ENCODE measurements at regions not wholly inside any gene's neighbourhood (a gene's known extent, or its start where the extent isn't known, plus 50 kb on each side); places are given as distances from the start of the nearest gene placed in this dataset.
"Not testable (repeated sequence)": the region's sequence is repeated elsewhere in the genome, so short reads cannot be mapped to it uniquely, and the experiment has no call there.

DNA sequence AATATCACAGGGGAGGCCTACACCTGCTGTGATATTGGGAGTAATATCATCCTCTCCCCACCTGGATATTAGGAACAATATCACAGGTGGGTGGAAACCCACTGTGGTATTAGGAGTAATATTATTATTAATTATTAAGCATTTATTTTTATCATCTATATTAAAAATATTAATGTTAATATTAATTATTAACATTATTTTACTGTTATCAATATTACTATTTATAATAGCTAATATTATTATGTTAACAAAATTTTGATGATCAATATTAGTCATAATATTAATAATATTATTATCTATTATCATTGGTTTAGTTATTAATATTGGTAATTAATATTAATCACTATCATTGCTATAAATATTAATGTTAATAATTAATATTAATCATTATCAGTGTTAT lies 161.1 kb upstream of the API5 start:
- DNase-seq (ENCODE audit: low spot score in 2 of 2) (no peak), ATAC-seq (ENCODE audit: low read depth) (no peak)
- no peak overlapping the region for H3K27ac Mint-ChIP-seq
- no peaks in the 10 kb centered on the region for H3K4me1 Mint-ChIP-seq
- no peak overlapping the region for H3K4me3 Mint-ChIP-seq
- H3K36me3 Mint-ChIP-seq: no peaks in the 10 kb centered on the region
- no peaks in the 10 kb centered on the region for H3K27me3 Mint-ChIP-seq
- peaks cover 9% of the 10 kb centered on the region for H3K9me3 Mint-ChIP-seq

DNA sequence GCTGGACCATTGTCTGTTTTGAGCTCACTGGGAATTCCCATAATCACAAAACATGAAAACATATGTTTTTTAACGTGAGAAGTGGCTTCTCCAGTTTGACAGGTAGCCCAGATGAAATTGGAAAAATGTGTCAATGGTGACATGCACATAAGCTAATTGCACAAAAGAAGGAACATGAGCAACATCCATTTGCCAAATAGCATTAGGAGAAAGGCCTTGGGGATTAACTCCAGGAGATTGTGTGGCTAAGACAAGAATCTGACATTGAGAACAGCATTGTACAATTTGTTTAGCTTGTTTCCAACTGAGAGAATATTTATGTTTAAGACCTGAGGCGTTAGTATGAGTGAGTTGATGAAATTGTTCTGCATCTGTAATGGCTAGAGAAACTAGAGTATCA lies 147.0 kb upstream of the API5 start:
- H3K4me3 Mint-ChIP-seq: no peak overlapping the region
- no peaks in the 10 kb centered on the region for H3K4me1 Mint-ChIP-seq
- peaks cover 1% of the 10 kb centered on the region for H3K27me3 Mint-ChIP-seq
- DNase-seq (ENCODE audit: low spot score in 2 of 2): no peak
- peaks cover 13% of the 10 kb centered on the region for H3K9me3 Mint-ChIP-seq
- no peak for ATAC-seq (ENCODE audit: low read depth)
- no peaks in the 10 kb centered on the region for H3K36me3 Mint-ChIP-seq
- no peak overlapping the region for H3K27ac Mint-ChIP-seq

DNA sequence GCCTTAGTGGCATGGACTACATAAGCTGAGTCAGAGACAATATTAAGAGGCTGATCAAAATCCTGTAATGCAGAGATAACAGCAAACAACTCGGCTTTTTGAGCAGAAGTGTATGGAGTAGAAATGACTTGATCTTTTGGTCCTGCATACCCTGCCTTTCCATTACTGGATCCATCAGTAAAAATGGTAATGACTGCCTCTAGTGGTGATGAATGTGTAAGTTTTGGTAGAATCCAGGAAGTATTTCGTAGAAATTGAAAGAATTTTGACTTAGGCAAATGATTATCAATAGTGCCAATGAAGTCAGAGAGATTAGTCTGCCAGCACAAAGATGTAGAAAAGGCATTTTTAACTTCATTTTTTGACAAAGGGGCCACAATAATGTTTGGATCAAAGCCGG lies 146.4 kb upstream of the API5 start:
- H3K36me3 Mint-ChIP-seq; H3K27me3 Mint-ChIP-seq; H3K4me1 Mint-ChIP-seq; H3K27ac Mint-ChIP-seq; DNase-seq (ENCODE audit: low spot score in 2 of 2); H3K4me3 Mint-ChIP-seq; ATAC-seq (ENCODE audit: low read depth): not testable (repeated sequence)
- peaks cover 13% of the 10 kb centered on the region for H3K9me3 Mint-ChIP-seq

DNA sequence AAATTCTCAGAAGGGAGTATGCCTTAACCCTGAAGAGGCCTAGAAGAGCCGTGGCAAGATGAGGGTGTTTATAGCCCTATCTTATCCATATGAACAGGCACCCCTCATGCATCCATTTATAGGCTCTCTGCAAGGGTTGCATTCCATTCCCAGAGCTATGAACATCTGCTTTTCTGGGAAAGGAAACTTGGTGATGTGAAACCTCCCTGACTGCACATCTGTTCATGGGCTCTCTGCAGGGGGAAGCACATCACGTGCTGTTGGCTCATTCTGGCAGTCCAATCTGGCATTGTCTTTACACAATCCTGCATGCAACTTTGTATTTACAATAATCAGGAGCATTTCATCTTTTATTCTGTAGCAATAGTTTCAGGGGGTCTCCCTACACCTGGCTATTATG lies 143.6 kb upstream of the API5 start:
- not testable (repeated sequence) for H3K36me3 Mint-ChIP-seq; H3K4me1 Mint-ChIP-seq; ATAC-seq (ENCODE audit: low read depth); DNase-seq (ENCODE audit: low spot score in 2 of 2); H3K27me3 Mint-ChIP-seq; H3K4me3 Mint-ChIP-seq; H3K27ac Mint-ChIP-seq
- H3K9me3 Mint-ChIP-seq: peaks cover 13% of the 10 kb centered on the region

DNA sequence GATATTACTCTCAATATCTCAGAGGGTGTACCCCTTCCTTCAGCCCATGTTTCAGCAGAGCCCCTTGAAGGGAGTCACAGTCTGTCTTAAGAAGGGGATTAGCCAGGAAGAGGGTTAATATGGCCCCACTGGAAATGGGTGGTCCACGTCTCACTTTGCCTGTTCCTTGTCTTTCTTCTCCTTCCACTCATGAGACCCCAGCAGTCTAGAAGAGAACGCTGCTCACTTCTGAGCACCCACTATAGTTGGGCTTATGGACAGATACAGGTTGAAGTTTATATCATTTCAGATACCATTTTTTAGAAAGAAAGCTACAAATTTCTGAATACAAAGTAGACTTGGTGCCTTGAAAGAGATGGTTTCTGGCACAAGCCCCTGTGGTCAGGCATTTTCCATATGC lies 139.3 kb upstream of the API5 start:
- DNase-seq (ENCODE audit: low spot score in 2 of 2) (no peak), ATAC-seq (ENCODE audit: low read depth) (no peak)
- no peaks in the 10 kb centered on the region for H3K4me1 Mint-ChIP-seq
- H3K27ac Mint-ChIP-seq: no peak overlapping the region
- H3K9me3 Mint-ChIP-seq: peaks cover 8% of the 10 kb centered on the region
- H3K36me3 Mint-ChIP-seq: no peaks in the 10 kb centered on the region
- no peak overlapping the region for H3K4me3 Mint-ChIP-seq
- peaks cover 1% of the 10 kb centered on the region for H3K27me3 Mint-ChIP-seq

DNA sequence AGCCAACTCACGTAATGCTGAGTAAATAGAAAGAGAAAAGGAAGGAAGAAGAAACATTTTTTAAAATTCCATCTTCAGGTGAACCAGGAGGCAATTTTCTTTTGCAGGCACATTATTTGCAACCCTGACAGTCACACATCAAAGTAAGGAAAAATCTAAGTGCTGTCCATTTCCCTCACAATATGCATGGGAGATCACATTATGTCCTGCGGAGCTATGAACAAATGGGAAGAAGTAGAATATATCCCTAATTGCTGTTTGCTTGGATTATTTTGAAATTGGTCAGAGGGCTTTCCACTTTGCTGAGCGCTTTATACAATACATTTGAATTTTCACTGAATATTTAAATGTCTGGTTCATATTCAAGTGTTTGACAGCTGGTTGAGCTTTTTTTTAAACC lies 133.8 kb upstream of the API5 start:
- Mint-ChIP-seq H3K9me3 (peaks cover 2% of the 10 kb centered on the region), H3K4me1 (no peaks in the 10 kb centered on the region), H3K27me3 (no peaks in the 10 kb centered on the region), H3K4me3 (no peak overlapping the region), H3K27ac (no peak overlapping the region), H3K36me3 (no peaks in the 10 kb centered on the region)
- ATAC-seq (ENCODE audit: low read depth): no peak
- no peak for DNase-seq (ENCODE audit: low spot score in 2 of 2)

DNA sequence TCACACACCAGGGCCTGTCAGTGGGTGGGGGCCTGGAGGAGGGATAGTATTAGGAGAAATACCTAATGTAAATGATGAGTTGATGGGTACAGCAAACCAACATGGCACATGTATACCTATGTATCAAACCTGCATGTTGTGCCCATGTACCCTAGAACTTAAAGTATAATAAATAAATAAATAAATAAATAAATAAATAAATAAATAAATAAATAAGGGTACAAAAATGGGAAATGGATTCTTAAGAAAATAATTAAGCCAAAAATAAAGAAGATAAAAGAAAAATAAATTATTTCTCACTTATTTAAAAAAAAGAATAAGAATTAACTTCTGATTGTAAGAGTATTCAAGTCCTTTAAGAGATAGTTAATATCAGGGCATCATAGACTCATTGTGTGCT lies 117.3 kb upstream of the API5 start:
- ATAC-seq (ENCODE audit: low read depth); H3K9me3 Mint-ChIP-seq; DNase-seq (ENCODE audit: low spot score in 2 of 2); H3K27ac Mint-ChIP-seq; H3K27me3 Mint-ChIP-seq; H3K4me1 Mint-ChIP-seq; H3K36me3 Mint-ChIP-seq; H3K4me3 Mint-ChIP-seq: not testable (repeated sequence)

DNA sequence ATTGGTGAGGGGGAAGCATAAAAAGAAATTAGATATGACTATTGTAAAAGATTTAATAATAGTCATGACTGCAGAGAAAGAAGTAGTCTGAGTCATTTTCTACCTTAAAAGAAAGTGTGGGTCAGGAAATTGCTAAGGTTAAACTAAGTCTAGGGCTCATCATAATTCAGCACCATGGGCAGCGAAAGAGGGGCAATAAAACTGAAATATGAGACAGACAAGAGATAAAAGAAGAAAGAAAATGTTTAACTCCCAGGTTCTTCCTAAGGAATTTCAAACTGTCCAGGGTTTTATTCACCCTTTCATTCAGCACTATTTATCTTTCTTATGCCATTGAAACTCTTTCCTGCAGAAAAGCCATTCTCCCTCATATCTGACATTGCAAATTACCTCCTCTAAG lies 114.4 kb upstream of the API5 start:
- H3K4me3 Mint-ChIP-seq: no peak overlapping the region
- H3K27ac Mint-ChIP-seq: no peak overlapping the region
- H3K36me3 Mint-ChIP-seq: no peaks in the 10 kb centered on the region
- H3K4me1 Mint-ChIP-seq: no peaks in the 10 kb centered on the region
- no peak for DNase-seq (ENCODE audit: low spot score in 2 of 2)
- no peaks in the 10 kb centered on the region for H3K27me3 Mint-ChIP-seq
- peaks cover 4% of the 10 kb centered on the region for H3K9me3 Mint-ChIP-seq
- ATAC-seq (ENCODE audit: low read depth): no peak

DNA sequence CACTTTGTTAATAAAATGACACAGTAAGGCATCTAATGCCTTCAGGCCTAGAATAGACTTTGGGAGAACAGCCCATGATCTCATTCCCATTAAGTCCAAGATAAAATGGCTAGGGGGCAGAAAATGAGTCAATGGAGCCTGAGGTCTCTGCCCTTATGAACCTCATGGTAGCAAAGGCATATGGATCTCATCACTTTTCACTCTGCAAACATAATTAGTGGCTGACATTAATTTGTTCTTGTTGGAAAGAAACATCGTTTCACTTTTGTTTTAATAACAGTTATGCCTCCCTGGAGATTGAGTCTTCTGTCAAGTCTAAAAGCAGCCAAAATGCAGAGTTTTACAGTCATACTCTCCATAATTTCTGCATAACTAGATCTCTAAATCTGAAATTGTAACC lies 111.8 kb upstream of the API5 start:
- ATAC-seq (ENCODE audit: low read depth): no peak

DNA sequence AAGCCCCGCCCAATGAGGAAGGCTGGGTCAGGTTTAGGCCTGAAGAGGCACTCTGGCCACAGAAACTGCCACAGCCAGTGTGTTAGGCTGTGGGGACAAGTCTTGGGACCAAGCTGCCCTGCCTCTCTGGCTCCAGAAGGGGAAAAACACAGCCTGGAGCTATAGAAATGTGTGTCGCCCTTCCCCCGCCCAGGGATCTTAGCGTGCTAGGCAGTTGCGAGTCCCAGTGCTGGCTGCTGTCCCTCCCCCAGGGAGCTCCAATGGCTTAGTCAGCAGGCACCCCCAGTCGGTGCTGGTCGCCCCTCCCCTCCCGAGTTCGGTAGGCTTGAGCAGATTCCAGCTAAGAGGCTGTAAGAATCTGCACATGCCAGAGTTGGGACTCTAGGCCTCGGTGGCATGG lies 99.5 kb upstream of the API5 start:
- peaks cover 14% of the 10 kb centered on the region for H3K9me3 Mint-ChIP-seq
- no peak overlapping the region for H3K27ac Mint-ChIP-seq
- no peak overlapping the region for H3K4me3 Mint-ChIP-seq
- peaks cover 3% of the 10 kb centered on the region for H3K27me3 Mint-ChIP-seq
- no peaks in the 10 kb centered on the region for H3K36me3 Mint-ChIP-seq
- DNase-seq (ENCODE audit: low spot score in 2 of 2): no peak
- no peaks in the 10 kb centered on the region for H3K4me1 Mint-ChIP-seq
- no peak for ATAC-seq (ENCODE audit: low read depth)

More for the DNA sequence above, 111.8 kb upstream of the API5 start:
- no peak overlapping the region for H3K4me3 Mint-ChIP-seq
- H3K9me3 Mint-ChIP-seq: peaks cover 5% of the 10 kb centered on the region
- H3K4me1 Mint-ChIP-seq: no peaks in the 10 kb centered on the region
- no peaks in the 10 kb centered on the region for H3K27me3 Mint-ChIP-seq
- no peaks in the 10 kb centered on the region for H3K36me3 Mint-ChIP-seq
- H3K27ac Mint-ChIP-seq: no peak overlapping the region
- DNase-seq (ENCODE audit: low spot score in 2 of 2): no peak

DNA sequence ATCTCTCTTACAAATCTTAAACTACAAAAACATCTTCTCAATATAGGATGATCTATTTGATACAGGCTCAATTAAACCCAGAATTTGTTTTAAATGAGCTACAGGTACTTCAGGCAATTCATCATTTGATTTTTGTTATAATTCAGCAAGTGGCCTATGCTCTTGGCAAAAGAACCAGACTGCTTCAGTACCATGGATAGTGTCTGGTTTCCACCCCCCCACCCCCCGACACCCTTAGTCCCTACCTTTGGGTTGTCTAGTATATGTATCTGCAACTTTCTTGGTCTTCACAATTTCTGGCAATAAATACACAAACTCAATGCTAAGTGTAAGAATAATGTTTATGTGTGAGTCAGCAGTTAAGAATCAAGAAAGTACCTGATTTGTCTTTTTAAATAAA lies 97.3 kb upstream of the API5 start:
- no peak overlapping the region for H3K4me3 Mint-ChIP-seq
- peaks cover 14% of the 10 kb centered on the region for H3K9me3 Mint-ChIP-seq
- H3K27ac Mint-ChIP-seq: no peak overlapping the region
- DNase-seq (ENCODE audit: low spot score in 2 of 2) (no peak), ATAC-seq (ENCODE audit: low read depth) (no peak)
- peaks cover 3% of the 10 kb centered on the region for H3K27me3 Mint-ChIP-seq
- H3K4me1 Mint-ChIP-seq: no peaks in the 10 kb centered on the region
- no peaks in the 10 kb centered on the region for H3K36me3 Mint-ChIP-seq

DNA sequence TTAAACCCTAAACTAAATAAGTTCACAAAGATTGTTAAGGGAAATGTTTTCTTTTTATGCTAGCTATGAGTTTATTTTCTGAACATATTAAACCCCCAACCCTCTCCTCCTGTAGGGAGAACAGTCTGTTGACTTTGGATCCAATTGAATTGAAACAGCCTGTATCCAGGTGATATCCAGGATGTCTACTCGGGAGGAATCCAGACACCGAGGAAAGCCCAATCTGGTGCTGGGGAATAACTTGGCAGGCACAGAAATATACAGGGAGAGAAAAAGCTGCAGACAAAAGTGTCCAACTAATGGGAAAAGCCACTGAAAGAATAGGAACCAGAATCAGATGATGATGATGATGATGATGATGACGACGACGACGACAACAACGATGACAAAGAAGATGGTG lies 93.9 kb upstream of the API5 start:
- Mint-ChIP-seq H3K27ac (no peak overlapping the region), H3K4me3 (no peak overlapping the region), H3K9me3 (peaks cover 12% of the 10 kb centered on the region), H3K36me3 (no peaks in the 10 kb centered on the region), H3K27me3 (no peaks in the 10 kb centered on the region), H3K4me1 (no peaks in the 10 kb centered on the region)
- no peak for ATAC-seq (ENCODE audit: low read depth)
- DNase-seq (ENCODE audit: low spot score in 2 of 2): no peak

DNA sequence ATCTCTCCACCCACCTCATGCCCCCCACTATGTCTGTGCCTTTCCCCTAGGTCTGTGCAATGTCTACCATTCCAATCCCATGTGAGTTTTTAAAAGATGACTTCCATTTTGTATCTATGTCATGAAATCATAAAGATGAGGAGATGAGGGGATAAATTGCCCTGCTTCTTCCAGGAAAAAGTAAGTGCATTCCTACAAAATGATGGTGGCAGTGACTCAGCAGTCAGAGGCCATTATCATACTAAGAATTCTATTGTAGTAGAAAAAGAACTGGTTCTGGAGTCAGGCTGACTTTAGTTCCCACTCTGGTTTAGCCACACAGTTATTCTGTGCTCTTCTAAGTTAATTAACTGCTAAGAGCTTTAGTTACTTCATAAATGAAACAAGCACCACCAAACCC lies 89.6 kb upstream of the API5 start:
- Mint-ChIP-seq H3K4me1 (no peaks in the 10 kb centered on the region), H3K36me3 (no peaks in the 10 kb centered on the region), H3K27ac (no peak overlapping the region), H3K9me3 (peaks cover 10% of the 10 kb centered on the region), H3K4me3 (no peak overlapping the region), H3K27me3 (no peaks in the 10 kb centered on the region)
- no peak for DNase-seq (ENCODE audit: low spot score in 2 of 2)
- no peak for ATAC-seq (ENCODE audit: low read depth)

DNA sequence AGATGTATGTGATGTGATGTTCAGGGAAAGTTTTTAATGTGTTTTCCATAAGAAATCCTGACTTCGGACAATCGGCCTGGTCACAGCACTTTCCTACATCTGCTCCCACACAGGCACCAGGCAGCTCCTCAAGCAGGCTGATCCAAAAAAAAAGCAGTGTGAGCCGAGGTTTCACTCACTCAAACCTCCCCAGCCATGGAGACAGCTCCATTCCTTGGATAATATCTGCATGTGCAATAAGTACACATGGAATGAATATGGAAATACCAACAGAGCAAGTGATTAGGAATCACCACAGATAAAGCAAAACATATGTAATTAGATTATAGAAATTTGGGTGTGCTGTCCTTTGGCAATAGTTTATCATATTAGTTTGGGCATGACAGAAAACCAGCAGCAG lies 88.8 kb upstream of the API5 start:
- Mint-ChIP-seq H3K36me3 (no peaks in the 10 kb centered on the region), H3K4me1 (no peaks in the 10 kb centered on the region), H3K9me3 (peaks cover 8% of the 10 kb centered on the region), H3K4me3 (no peak overlapping the region), H3K27me3 (no peaks in the 10 kb centered on the region), H3K27ac (no peak overlapping the region)
- ATAC-seq (ENCODE audit: low read depth) (no peak), DNase-seq (ENCODE audit: low spot score in 2 of 2) (no peak)

DNA sequence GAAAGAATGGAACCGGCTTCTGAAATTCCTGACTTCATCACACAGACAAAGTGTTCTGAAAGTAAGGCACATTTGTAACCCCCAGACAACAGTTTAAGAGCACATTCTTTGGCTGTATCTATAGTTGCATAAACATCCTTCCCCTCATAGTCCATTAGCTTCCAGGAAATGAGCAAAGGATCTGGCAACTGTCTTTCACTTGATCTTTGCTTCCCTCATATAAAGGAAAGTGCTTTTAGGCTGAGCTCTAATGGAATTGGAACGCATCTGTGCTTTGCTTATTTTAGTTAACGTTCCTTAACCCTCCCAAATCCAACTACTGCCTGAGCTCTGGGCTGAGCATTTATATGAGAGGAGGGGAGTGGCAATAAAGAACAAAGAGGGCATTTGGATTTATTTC lies 76.9 kb upstream of the API5 start:
- Mint-ChIP-seq H3K27me3 (peaks cover 4% of the 10 kb centered on the region), H3K9me3 (peaks cover 6% of the 10 kb centered on the region), H3K27ac (no peak overlapping the region), H3K4me1 (no peaks in the 10 kb centered on the region), H3K4me3 (no peak overlapping the region), H3K36me3 (no peaks in the 10 kb centered on the region)
- no peak for DNase-seq (ENCODE audit: low spot score in 2 of 2)
- no peak for ATAC-seq (ENCODE audit: low read depth)

DNA sequence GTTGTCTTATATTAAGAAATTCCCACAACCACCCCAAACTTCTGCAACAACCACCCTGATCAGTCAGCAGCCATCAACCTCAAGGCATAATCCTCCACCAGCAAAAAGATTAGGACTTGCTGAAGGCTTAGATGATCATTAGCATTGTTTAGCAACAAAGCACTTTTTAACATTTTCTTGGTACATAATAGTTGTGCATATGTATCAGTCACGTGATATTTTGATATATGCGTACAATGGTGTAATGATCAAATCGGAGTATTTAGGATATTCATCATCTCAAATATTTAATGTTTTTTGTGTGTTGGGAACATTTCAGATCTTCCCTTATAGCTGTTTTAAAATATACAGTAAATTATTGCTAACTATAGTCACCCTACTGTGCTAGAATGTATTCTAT lies 73.5 kb upstream of the API5 start:
- no peak for ATAC-seq (ENCODE audit: low read depth)
- no peak for DNase-seq (ENCODE audit: low spot score in 2 of 2)
- peaks cover 6% of the 10 kb centered on the region for H3K9me3 Mint-ChIP-seq
- H3K4me1 Mint-ChIP-seq: no peaks in the 10 kb centered on the region
- H3K27ac Mint-ChIP-seq: no peak overlapping the region
- H3K36me3 Mint-ChIP-seq: no peaks in the 10 kb centered on the region
- peaks cover 2% of the 10 kb centered on the region for H3K27me3 Mint-ChIP-seq
- H3K4me3 Mint-ChIP-seq: no peak overlapping the region

All from memory B cell (primary cell).